B cell (primary cell): ENCODE measurements at regions not wholly inside any gene's neighbourhood (a gene's known extent, or its start where the extent isn't known, plus 50 kb on each side); places are given as distances from the start of the nearest gene placed in this dataset.

Source experiments
- ATAC-seq: fragments of 200-7000 bp; cut with Tn5 transposase; one replicate; pipeline ENCODE4 v1.10.0; 2021; ENCODE audit warnings: low read depth, mild to moderate bottlenecking, moderate number of reproducible peaks, moderate library complexity
- CTCF ChIA-PET: fragments of 350-600 bp; sonication (Branson Sonifier 250); formaldehyde crosslinking; loops from one replicate; lab custom pipeline; 2021; ENCODE audit warnings: antibody characterized with exemption, inconsistent platforms; lab: Charles Lee
- POLR2A ChIA-PET: fragments of 350-600 bp; sonication (Branson Sonifier 250); formaldehyde crosslinking; loops from one replicate; lab custom pipeline; 2021; ENCODE audit warnings: antibody characterized with exemption; lab: Charles Lee
- DNase-seq: peaks from one replicate; pipeline ENCODE4 v3.0.0; 2013
- H2AFZ ChIP-seq: 2 replicates; pipeline ENCODE4 v1.6.1; 2012; ENCODE audit warnings: mild to moderate bottlenecking, low read depth, low read length; ENCODE audit not compliant: insufficient read depth, poor library complexity, severe bottlenecking
- H3K27ac ChIP-seq, 2 donors: 1 replicate in 1 of 2; 2 replicates in 1 of 2; pipeline ENCODE4 v1.5.1; 2012 to 2013; ENCODE audit warnings: low read length in 2 of 2, mild to moderate bottlenecking in 2 of 2, moderate library complexity in 1 of 2
- H3K27me3 ChIP-seq, 4 experiments: fragments of 200-600 bp in 1 of 4; sonication (generic) in 1 of 4; replicated peaks in 1 of 4; 1 replicate in 2 of 4; 2 replicates in 2 of 4; pipeline versions ENCODE4 v1.6.1 to v1.7.0; 2013 to 2016; ENCODE audit warnings: low read length in 3 of 4, mild to moderate bottlenecking in 2 of 4, mixed read lengths in 1 of 4, moderate library complexity in 1 of 4; ENCODE audit not compliant: insufficient read depth in 4 of 4, control insufficient read depth in 3 of 4; ENCODE audit errors: control extremely low read depth in 1 of 4
- H3K36me3 ChIP-seq, 2 experiments: replicated peaks in 1 of 2; 1 replicate in 1 of 2; 2 replicates in 1 of 2; pipeline versions ENCODE4 v1.6.1 to v1.7.1; 2013; ENCODE audit warnings: low read length in 1 of 2; ENCODE audit not compliant: insufficient read depth in 2 of 2, control insufficient read depth in 1 of 2; ENCODE audit errors: control extremely low read depth in 1 of 2, extremely low read depth in 1 of 2
- H3K4me1 ChIP-seq, 2 donors: fragments of 200-600 bp in 1 of 2; sonication (generic) in 1 of 2; 1 replicate in 1 of 2; 2 replicates in 1 of 2; pipeline versions ENCODE4 v1.5.1 to v1.6.1; 2013 to 2017; ENCODE audit warnings: low read length in 2 of 2; ENCODE audit not compliant: control insufficient read depth in 2 of 2, insufficient read depth in 2 of 2
- H3K4me2 ChIP-seq: replicated peaks from 2 replicates; pipeline ENCODE3; 2012; ENCODE audit warnings: mild to moderate bottlenecking, low read depth, low read length; ENCODE audit not compliant: poor library complexity, severe bottlenecking
- H3K4me3 ChIP-seq, 5 experiments: fragments of 200-600 bp in 1 of 5; sonication (generic) in 1 of 5; 1 replicate in 3 of 5; 2 replicates in 2 of 5; pipeline versions ENCODE4 v1.5.1 to v1.7.0; 2011 to 2016; ENCODE audit warnings: low read length in 4 of 5, mild to moderate bottlenecking in 4 of 5, low read depth in 2 of 5, control low read depth in 1 of 5, moderate library complexity in 1 of 5; ENCODE audit not compliant: insufficient read depth in 1 of 5; ENCODE audit errors: control extremely low read depth in 1 of 5, extremely low read depth in 1 of 5
- H3K79me2 ChIP-seq: fragments of 200-600 bp; sonication (generic); one replicate; pipeline ENCODE4 v1.6.0; 2016; ENCODE audit warnings: low read length; ENCODE audit not compliant: control insufficient read depth, insufficient read depth
- H3K9ac ChIP-seq: fragments of 200-600 bp; sonication (generic); 2 replicates; pipeline ENCODE4 v1.6.1; 2017; ENCODE audit warnings: mild to moderate bottlenecking, low read length, moderate library complexity
- H3K9me3 ChIP-seq, 3 donors: one replicate each; pipeline versions ENCODE4 v1.6.1 to v1.7.1; 2013; ENCODE audit warnings: low read length in 2 of 3; ENCODE audit not compliant: control insufficient read depth in 2 of 3, insufficient read depth in 1 of 3; ENCODE audit errors: control extremely low read depth in 1 of 3
- H4K20me1 ChIP-seq: 2 replicates; pipeline ENCODE4 v1.6.0; 2012; ENCODE audit warnings: mild to moderate bottlenecking, low read length; ENCODE audit not compliant: insufficient read depth, control insufficient read depth, poor library complexity, severe bottlenecking
- H3K27ac Mint-ChIP-seq: one replicate; pipeline ENCODE4 v1.8.0; 2021; ENCODE audit warnings: mixed read lengths
- H3K27me3 Mint-ChIP-seq: one replicate; pipeline ENCODE4 v1.8.0; 2021; ENCODE audit warnings: mixed read lengths
- H3K4me1 Mint-ChIP-seq: one replicate; pipeline ENCODE4 v1.8.0; 2021; ENCODE audit warnings: mixed read lengths
- H3K4me3 Mint-ChIP-seq: one replicate; pipeline ENCODE4 v1.8.0; 2021; ENCODE audit warnings: mixed read lengths
- H3K9me3 Mint-ChIP-seq: one replicate; pipeline ENCODE4 v1.8.0; 2022; ENCODE audit warnings: mixed read lengths; ENCODE audit not compliant: insufficient read depth
- CTCF ChIP-seq: fragments of 200-600 bp; IDR thresholded peaks from one replicate; pipeline ENCODE4 v1.8.0; 2022; ENCODE audit warnings: antibody characterized with exemption, mild to moderate bottlenecking
- EZH2 ChIP-seq: IDR thresholded peaks from 2 replicates; pipeline ENCODE4 v1.6.1; 2012; ENCODE audit warnings: borderline replicate concordance, low read depth, mild to moderate bottlenecking, moderate library complexity, low read length; ENCODE audit not compliant: insufficient read depth, poor library complexity, severe bottlenecking
- WGBS: methylation state at CpG from one replicate; pipeline ENCODE4 v1.1.5; 2013; ENCODE audit warnings: missing lambda C conversion rate; ENCODE audit not compliant: insufficient coverage; 5-methylcytosine and 5-hydroxymethylcytosine counted together
- intact Hi-C: fragments of 100-400 bp; cut with micrococcal nuclease; formaldehyde crosslinking; loops from one replicate; pipeline ENCODE4 v1.10.0; 2022

DNA sequence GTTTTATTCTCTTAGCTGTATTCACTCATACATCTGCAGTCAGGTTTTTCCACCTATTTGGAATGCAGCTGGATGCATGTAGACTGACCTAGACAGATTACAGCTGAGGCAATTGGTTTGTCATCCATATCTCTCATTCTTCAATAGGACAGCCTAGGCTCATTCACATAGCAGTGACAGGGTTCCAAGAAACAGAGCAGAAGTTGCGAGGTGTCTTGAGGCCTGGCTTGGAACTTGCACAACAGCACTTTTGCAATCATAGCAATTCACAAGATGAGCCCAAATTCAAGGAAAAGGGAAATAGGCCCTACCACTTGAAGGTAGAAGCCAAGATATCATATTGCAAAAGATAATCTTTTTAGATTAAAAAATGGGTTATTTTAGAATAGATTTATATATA, 508.9 kb upstream of the JAG1 start:
- Mint-ChIP-seq H3K4me3 (no peak overlapping the region), H3K27ac (no peak overlapping the region), H3K27me3 (no peaks in the 10 kb centered on the region), H3K9me3 (peaks cover 4% of the 10 kb centered on the region), H3K4me1 (no peaks in the 10 kb centered on the region)
- POLR2A ChIA-PET, result no interaction called here
- Histone ChIP-seq H3K4me3 (no peak overlapping the region), H3K79me2 (no peaks in the 10 kb centered on the region), H3K9me3 (no peaks in the 10 kb centered on the region), H3K36me3 (no peaks in the 10 kb centered on the region), H3K9ac (no peak overlapping the region), H2AFZ (no peak overlapping the region), H3K27ac (no peak overlapping the region), H3K4me1 (no peaks in the 10 kb centered on the region), H4K20me1 (no peaks in the 10 kb centered on the region), H3K4me2 (no peak overlapping the region), H3K27me3 (no peaks in the 10 kb centered on the region)
- no peak for TF ChIP-seq CTCF
- TF ChIP-seq EZH2, result no peak
- intact Hi-C loops, result no loop called here
- CTCF ChIA-PET, result no interaction called here
- DNase-seq (no peak), ATAC-seq (no peak)
- 50% methylated on average over 1 of the region's 1 CpG for WGBS

DNA sequence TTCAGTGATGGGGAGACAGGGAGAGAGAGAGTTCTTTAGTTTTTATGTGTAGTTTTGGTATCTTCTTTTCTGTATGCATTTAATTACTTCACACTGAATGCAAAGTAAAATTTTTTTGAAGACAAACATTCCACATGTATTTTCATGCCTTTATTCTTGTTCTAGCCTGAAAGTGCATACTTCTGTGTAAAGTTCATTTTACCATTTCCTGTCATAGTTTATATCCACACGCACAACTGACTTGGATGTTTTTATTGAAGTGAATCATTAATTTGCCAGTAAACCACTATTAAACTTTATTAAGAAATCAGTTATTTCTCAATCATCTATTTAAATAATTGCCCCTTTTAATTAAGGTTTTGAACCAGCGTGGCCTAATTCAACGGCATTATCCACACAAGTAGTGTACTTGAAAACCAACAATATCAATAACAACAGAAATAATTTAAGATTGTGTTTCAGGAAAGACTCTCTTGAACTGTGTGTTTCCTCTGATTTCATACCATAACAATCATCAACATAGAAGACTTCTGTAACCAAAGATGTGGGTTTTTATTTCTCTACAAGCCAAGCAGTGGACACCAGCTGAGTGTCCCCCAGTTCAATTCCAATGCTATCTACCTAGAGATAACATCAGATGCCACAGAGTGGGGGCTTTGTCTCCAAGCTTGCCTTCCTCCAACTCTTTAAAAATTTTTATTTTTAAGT, 512.7 kb upstream of the JAG1 start:
- peaks cover 2% of the 10 kb centered on the region for H3K9me3 Mint-ChIP-seq
- Histone ChIP-seq H3K4me2 (no peak overlapping the region), H4K20me1 (no peaks in the 10 kb centered on the region), H3K9me3 (no peaks in the 10 kb centered on the region), H3K4me3 (no peak overlapping the region), H3K27ac (no peak overlapping the region), H2AFZ (no peak overlapping the region), H3K4me1 (no peaks in the 10 kb centered on the region), H3K79me2 (no peaks in the 10 kb centered on the region), H3K9ac (no peak overlapping the region), H3K27me3 (no peaks in the 10 kb centered on the region), H3K36me3 (no peaks in the 10 kb centered on the region)
- H3K27me3 Mint-ChIP-seq, result no peaks in the 10 kb centered on the region
- no peak for ATAC-seq
- no peak for TF ChIP-seq CTCF
- no peak for TF ChIP-seq EZH2
- H3K4me1 Mint-ChIP-seq, result no peaks in the 10 kb centered on the region
- DNase-seq, result no peak
- CTCF ChIA-PET, result no interaction called here
- H3K4me3 Mint-ChIP-seq, result no peak overlapping the region
- no CpG with 5 or more reads among the region's 3 CpGs for WGBS
- POLR2A ChIA-PET, result no interaction called here
- no peak overlapping the region for H3K27ac Mint-ChIP-seq
- intact Hi-C loops, result no loop called here
